GM19238 (cell line): ENCODE measurements at regions not wholly inside any gene's neighbourhood (a gene's known extent, or its start where the extent isn't known, plus 50 kb on each side); places are given as distances from the start of the nearest gene placed in this dataset.
"Not testable (repeated sequence)": the region's sequence is repeated elsewhere in the genome, so short reads cannot be mapped to it uniquely, and the experiment has no call there.

Source experiments
- DNase-seq: peaks from one replicate; pipeline ENCODE4 v3.0.0; 2011; ENCODE audit warnings: low spot score; ENCODE audit not compliant: insufficient read length

- no peak for DNase-seq
Observed at GRCh38 chr2:19654310-19655090, 247.3 kb downstream of the TTC32 start.

DNA sequence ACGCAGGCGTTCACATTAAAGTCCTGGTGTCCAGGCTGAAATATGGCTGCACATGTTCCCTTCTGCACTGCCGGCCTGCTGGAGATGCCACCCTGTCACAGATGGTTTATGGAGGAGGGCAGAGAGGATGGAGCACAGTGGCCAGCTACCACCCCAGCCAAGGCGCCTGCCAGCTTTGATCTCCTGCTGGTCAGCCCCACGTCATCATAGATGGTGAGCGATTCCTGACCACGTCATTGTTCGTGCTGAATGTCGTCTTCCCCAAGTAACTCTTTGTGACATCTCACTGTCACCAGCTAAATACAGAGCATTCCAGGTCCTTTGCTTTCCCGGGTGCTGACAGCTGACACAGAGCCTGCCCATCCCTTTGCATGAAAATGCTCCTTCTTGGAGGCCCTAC lies 248.3 kb downstream of the TTC32 start:
- DNase-seq = no peak

GRCh38 chr2:19652811-19653210 lies 249.0 kb downstream of the TTC32 start:
- no peak for DNase-seq

- DNase-seq = no peak
Observed at GRCh38 chr2:19651466-19651865, 250.3 kb downstream of the TTC32 start.

GRCh38 chr2:19649785-19650380 lies 251.9 kb downstream of the TTC32 start:
- no peak for DNase-seq

- DNase-seq = no peak
Observed at GRCh38 chr2:19649142-19649541, 252.6 kb downstream of the TTC32 start.

DNA sequence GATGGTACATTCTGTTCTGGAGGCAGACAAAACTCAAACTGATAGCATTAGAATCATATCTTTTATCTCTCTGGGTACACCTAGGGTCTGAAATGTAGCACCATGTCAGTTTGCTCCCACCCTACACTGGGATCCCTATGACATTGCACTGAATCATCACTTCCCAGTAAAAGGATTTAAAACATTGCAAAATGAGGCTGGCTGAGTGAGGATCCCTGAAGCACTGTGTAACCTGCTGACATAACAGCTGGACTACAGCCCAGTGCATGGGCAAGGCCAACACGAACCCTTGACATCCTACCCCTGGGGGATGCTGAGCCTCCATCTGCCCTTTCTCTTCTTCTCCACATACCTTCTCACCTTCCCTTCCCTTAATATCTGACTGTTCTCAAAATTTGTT lies 253.2 kb downstream of the TTC32 start:
- DNase-seq = no peak

- DNase-seq = no peak
Observed at GRCh38 chr2:19646987-19647386, 254.8 kb downstream of the TTC32 start.

DNA sequence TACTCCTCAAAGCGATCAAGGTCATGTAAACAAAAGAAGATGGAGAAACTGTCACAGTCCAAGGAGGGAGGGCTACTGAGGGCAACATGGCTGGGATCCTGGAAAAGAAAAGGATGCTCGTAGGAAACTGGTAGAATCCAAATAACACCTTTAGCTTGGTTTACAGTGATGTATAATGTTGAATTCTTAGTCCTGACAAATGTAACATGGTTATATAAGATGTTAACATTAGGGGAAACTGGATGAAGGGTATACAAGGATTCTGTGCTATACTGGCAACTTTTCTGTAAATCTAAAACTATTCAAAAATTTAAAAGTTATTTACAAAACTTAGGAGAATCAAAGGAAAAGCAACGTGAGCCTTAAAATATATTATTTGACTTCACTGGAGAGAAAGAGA lies 257.0 kb downstream of the TTC32 start:
- no peak for DNase-seq

- DNase-seq = no peak
Observed at GRCh38 chr2:19643117-19643518, 258.7 kb downstream of the TTC32 start.

GRCh38 chr2:19642501-19642900 lies 259.3 kb downstream of the TTC32 start:
- no peak for DNase-seq

DNA sequence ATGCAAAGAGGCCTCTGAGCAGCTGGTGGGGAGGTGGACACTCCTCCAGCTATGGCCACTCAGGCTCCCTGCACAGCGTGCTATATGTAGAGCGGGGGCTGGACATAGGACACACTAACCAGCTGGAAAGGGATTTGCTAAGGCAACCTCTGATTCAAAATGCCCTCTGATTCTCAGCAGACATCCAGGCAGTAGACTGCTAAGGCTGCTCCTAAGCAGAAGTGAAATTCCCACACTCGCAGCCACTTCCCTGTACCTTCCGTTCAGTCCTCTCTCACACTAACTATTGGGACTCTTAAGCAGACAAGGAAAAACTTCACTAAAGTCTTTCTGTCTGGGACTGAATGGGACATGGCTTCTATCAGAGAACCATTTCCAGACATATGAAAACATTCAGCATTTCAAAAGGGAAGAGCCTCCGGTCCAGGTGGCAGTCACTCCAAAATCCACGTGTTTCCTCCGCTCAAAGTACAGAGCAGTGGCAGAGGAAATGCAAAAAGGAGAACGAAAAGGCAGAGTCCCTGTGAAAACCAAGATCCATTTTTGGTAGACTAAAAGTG lies 265.8 kb downstream of the TTC32 start:
- no peak for DNase-seq

DNA sequence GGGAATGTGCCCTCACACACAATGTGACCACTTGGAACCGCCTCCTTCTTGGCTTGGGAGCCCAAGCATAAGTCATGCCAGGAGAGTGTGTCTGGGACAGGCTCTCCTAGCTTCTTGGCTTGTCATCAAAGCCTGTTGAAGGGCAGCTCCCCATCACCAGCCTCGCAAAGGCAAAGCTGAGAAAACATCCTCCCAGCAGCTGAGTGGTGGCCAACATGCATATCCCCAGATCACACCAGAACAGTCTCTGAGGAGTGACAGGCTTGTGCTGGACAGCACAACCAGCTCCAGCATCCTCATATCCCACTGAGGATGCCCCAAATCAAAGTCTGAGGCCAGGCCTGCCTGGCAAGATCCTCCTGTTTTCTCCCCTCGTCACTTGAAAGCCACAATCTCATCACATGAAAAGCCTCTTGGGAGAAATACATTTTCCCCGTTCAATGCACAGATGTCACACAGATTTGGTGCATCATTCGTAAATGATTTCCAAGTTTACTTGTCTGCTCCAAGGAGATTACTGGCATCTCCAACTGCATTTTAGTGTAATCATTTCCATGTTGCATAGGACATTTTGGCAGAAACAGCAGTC lies 269.3 kb downstream of the TTC32 start:
- no peak for DNase-seq

DNA sequence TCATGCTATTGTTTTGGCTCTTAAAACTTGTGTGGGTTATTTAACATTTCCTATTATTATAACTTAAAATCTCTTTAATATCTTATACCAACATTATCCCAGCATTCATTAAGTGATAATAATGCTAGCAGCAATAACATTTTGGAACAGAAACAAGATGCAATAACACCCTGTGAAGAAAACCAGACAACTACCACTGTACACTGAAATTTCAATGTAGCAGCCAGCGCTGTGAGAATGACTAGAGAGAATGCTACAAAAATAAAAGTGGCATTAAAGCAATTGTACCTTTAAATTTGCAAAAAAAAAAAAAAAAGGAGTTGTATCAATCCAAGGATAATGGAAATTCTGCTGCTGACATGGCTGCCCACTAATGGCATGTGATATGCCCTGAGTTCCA lies 269.9 kb downstream of the TTC32 start:
- no peak for DNase-seq

GRCh38 chr2:19630921-19631320 lies 270.9 kb downstream of the TTC32 start:
- DNase-seq = no peak

- DNase-seq = no peak
Observed at GRCh38 chr2:19627359-19627758, 268.9 kb upstream of the OSR1 start.

DNA sequence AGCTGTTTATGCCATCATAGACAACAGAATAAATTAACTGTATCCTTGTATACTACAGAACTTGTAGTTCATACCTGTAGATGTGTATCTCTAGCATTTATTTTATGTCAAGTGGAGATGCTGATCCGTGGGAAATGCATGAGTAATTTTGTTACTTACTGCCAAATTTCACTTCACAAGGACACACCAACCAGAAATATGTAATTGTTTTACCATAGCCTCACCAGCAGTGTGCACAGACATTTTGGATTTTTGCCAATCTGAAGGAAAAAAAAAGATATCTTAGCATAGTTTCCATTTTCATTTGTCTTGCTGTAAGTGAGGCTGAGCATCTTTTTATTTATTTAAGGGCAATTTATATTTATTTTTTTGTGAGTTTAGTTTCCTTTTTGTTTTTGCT lies 265.1 kb upstream of the OSR1 start:
- no peak for DNase-seq

- DNase-seq = no peak
Observed at GRCh38 chr2:19617257-19617848, 258.9 kb upstream of the OSR1 start.

- DNase-seq = not testable (repeated sequence)
Observed at GRCh38 chr2:19615402-19615801, 257.0 kb upstream of the OSR1 start.

DNA sequence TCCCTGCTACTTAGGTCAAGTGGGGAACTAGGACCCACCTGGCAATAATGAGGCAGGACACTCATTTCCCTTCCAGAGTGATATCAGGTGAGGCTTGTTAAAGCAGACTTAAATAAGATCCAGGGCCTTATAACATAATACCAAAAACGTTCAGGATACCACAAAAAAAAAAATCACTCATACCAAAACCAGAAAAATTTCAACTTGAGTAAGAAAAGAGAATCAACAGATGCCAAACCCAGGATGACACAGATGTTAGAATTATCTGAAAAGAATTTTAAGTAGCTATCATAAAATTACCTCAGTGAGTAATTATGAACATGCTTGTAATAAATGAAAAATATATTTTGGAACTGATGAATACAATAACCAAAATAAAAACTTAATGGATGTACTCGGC lies 255.6 kb upstream of the OSR1 start:
- DNase-seq = no peak

DNA sequence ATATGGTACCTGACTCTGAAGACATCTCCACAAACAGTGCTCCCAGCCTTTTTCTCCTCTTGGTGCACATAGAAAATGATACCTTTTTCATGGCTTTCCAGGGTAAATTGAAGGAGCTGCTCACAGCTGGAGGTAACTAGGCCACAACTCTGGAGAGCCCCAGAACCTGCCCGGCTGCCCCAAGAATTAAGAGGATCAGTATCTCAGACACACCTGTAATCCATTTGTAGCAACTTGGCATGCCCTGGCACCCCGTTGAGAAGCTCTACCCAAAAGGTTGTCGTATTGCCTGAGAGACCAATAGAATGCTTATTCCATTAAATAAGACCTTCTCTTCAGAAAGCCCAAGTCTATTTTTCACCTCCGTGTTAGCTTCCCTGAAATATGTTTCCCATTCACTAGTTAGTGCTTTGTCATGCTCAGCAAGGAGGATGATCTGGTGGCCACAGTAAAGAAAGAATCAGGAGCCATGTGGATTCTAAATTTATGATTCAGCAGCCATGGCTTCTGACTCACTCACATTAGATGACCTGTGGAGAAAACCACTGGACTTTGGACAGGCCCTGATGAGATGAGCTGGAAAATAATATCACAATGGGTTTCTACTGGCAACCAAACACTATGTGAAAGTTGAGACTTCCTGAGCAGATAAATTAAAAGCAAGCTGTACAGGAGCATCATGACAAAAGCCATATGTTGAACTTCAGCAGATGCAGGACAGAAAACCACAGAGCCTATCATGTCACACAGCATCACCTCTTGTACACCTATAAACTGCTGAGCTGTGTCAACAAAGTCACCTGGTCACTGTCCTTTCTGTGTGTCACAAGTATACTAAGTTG lies 253.3 kb upstream of the OSR1 start:
- DNase-seq = no peak
